ENCODE measurements at regions not wholly inside any gene's neighbourhood (a gene's known extent, or its start where the extent isn't known, plus 50 kb on each side); places are given as distances from the start of the nearest gene placed in this dataset.

GRCh38 chr6:28782113-28782673 lies 141.6 kb downstream of the TRIM27 start:
- TF ChIP-seq CTCF (IDR thresholded peaks at IDR 0.05 in 8 of 11, conservative IDR thresholded peaks at IDR 0.05 in 3 of 11) (no peak), POLR2A (IDR thresholded peaks at IDR 0.05) (no peak)
